Lung (tissue), 11 donors: ENCODE measurements at regions not wholly inside any gene's neighbourhood (a gene's known extent, or its start where the extent isn't known, plus 50 kb on each side); places are given as distances from the start of the nearest gene placed in this dataset.

ENCODE experiments used
- ATAC-seq: fragments of 200-7000 bp; cut with Tn5 transposase; one replicate; pipeline ENCODE4 v1.9.1; 2020; ENCODE audit warnings: moderate number of reproducible peaks; ENCODE audit not compliant: insufficient read depth, low FRiP score
- DNase-seq, 3 donors: peaks; one replicate each; pipeline ENCODE4 v3.0.0-alpha.2; 2013 to 2017
- H3K27ac ChIP-seq, 2 donors: one replicate each; pipeline ENCODE4 v1.5.1; 2013; ENCODE audit warnings: mild to moderate bottlenecking in 2 of 2, moderate library complexity in 2 of 2, control low read depth in 1 of 2, inconsistent platforms in 1 of 2, low read depth in 1 of 2, low read length in 1 of 2
- H3K27me3 ChIP-seq, 3 donors: one replicate each; pipeline ENCODE4 v1.5.1; 2013; ENCODE audit warnings: low read length in 2 of 3; ENCODE audit not compliant: control insufficient read depth in 3 of 3, insufficient read depth in 3 of 3
- H3K36me3 ChIP-seq, 4 donors: one replicate each; pipeline ENCODE4 v1.5.1; 2013; ENCODE audit warnings: low read length in 4 of 4, mild to moderate bottlenecking in 1 of 4, moderate library complexity in 1 of 4; ENCODE audit not compliant: control insufficient read depth in 4 of 4, insufficient read depth in 4 of 4
- H3K4me1 ChIP-seq, 5 donors: one replicate each; pipeline ENCODE4 v1.5.1; 2013; ENCODE audit warnings: low read length in 5 of 5, mild to moderate bottlenecking in 2 of 5, moderate library complexity in 1 of 5; ENCODE audit not compliant: control insufficient read depth in 5 of 5, insufficient read depth in 5 of 5
- H3K4me3 ChIP-seq: one replicate; pipeline ENCODE4 v1.5.1; 2013; ENCODE audit warnings: mild to moderate bottlenecking, control low read depth, moderate library complexity
- H3K9ac ChIP-seq, 2 donors: one replicate each; pipeline ENCODE4 v1.5.1; 2013; ENCODE audit warnings: low read length in 2 of 2, control low read depth in 1 of 2; ENCODE audit not compliant: insufficient read depth in 1 of 2
- H3K9me3 ChIP-seq, 4 donors: one replicate each; pipeline ENCODE4 v1.5.1; 2013; ENCODE audit warnings: low read length in 3 of 4, mild to moderate bottlenecking in 1 of 4, moderate library complexity in 1 of 4; ENCODE audit not compliant: control insufficient read depth in 4 of 4, insufficient read depth in 3 of 4
- WGBS, 2 donors: extraction: QIAGEN DNeasy Blood & Tissue Kit; methylation state at CpG; one replicate each; pipeline ENCODE4 v1.1.7; 2013; 5-methylcytosine and 5-hydroxymethylcytosine counted together
- TF ChIP-seq, protein P1 (sequence below): IDR thresholded peaks from 2 replicates; pipeline ENCODE4 v1.5.1; 2012; ENCODE audit warnings: mild to moderate bottlenecking; ENCODE audit errors: control extremely low read depth, extremely low read depth
- donor health status: control.
- donor health status: control.
- donor health status: Bipolar disorder and iron deficiency.
- donor health status: healthy.
- donor health status: DM: yes; HTN: yes; CAD: no.

DNA sequence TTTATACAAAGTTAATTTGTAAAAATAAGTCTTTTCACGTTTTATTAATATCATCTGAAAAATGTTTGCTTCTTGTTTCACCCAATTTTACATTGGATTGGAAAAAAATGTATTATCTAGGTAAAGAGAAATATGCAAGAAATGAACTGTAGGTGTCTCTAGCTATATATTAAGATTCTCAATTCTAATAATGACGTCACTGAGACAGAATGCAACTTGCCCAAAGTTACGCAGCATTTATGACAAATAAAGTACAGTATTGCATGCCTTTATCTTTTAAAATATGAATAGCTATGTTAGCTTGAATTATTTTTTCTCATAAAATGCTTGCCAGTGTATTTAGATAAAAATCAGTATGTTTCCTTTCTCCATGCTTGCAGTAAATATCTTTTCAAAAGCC is 728.8 kb downstream of the RERGL start:
- DNase-seq (no peak), ATAC-seq (no peak)
- no peak overlapping the region for H3K27ac ChIP-seq
- H3K9me3 ChIP-seq: no peaks in the 10 kb centered on the region
- 80% methylated on average over 3 of the region's 3 CpGs for WGBS, 2 donors
- H3K4me3 ChIP-seq: no peak overlapping the region
- no peaks in the 10 kb centered on the region for H3K27me3 ChIP-seq
- TF ChIP-seq, protein P1, sequence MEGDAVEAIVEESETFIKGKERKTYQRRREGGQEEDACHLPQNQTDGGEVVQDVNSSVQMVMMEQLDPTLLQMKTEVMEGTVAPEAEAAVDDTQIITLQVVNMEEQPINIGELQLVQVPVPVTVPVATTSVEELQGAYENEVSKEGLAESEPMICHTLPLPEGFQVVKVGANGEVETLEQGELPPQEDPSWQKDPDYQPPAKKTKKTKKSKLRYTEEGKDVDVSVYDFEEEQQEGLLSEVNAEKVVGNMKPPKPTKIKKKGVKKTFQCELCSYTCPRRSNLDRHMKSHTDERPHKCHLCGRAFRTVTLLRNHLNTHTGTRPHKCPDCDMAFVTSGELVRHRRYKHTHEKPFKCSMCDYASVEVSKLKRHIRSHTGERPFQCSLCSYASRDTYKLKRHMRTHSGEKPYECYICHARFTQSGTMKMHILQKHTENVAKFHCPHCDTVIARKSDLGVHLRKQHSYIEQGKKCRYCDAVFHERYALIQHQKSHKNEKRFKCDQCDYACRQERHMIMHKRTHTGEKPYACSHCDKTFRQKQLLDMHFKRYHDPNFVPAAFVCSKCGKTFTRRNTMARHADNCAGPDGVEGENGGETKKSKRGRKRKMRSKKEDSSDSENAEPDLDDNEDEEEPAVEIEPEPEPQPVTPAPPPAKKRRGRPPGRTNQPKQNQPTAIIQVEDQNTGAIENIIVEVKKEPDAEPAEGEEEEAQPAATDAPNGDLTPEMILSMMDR: no peak
- no peak overlapping the region for H3K9ac ChIP-seq
- no peaks in the 10 kb centered on the region for H3K36me3 ChIP-seq
- no peaks in the 10 kb centered on the region for H3K4me1 ChIP-seq

DNA sequence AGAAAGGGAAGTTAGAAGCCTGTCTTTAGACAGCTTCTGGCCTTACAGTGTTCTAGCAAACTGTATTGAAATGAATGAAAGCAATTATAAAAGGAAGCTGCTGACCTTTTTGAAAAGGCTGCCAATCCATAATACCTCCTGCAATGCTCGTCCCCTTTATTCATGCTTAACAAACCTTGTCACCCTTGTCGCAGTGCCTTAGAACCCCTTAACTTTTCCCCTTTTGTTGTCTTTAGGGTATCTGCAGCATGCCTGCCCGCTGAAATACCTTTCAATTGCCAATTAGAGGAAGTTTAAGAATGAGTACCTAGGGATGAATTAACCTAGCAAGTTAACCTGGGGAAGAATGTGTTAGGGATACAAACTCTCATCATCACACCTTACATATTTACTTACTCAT is 731.2 kb downstream of the RERGL start:
- 29 to 35% methylated on average over 3 of the region's 3 CpGs for WGBS, 2 donors
- ATAC-seq (no peak), DNase-seq (no peak)
- Histone ChIP-seq H3K27ac (no peak overlapping the region), H3K9me3 (no peaks in the 10 kb centered on the region), H3K27me3 (no peaks in the 10 kb centered on the region), H3K36me3 (no peaks in the 10 kb centered on the region), H3K4me1 (no peaks in the 10 kb centered on the region), H3K4me3 (no peak overlapping the region), H3K9ac (no peak overlapping the region)
- TF ChIP-seq, protein P1: no peak

DNA sequence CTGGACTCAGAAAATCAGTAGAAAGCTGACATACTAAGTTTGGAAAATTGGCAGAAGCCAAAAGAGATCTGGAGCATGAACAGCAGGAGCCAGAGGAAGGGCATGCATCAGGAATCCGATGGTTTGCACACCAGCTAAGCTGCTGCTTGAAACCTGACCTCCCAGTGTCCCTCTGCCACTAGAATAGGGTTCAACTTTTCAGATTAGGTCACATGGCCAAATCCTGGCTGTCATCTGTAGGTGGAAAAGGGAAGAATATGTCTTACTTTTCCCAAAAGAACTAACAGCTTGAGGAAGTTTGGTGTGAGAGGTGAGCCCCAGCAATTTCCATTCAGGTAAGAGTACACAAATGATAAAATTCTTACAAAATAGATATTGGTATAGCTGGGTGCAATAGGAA is 732.6 kb downstream of the RERGL start:
- no peak for DNase-seq
- no peaks in the 10 kb centered on the region for H3K9me3 ChIP-seq
- 52% methylated on average over 1 of the region's 1 CpG for WGBS, 2 donors

DNA sequence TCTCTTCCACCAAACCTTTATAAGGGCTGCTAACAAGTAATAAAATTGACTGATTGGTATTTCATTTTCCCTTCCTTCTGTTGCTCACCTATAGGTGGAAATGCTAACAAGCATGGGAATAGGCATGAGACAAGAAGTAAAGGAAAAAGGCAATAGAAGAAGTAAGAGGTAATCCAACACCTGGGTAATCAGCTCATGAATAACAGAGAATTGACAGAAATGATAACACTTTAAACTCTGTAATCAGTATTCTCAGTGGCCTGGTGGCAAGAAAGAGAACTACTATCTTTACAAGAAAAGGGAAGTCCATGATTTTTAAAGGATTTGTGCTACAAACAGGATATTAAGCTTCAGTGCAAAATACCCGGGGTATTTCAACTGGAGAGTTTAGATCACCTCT is 737.8 kb downstream of the RERGL start:
- 56 to 65% methylated on average over 1 of the region's 1 CpG for WGBS, 2 donors
- H3K27me3 ChIP-seq: no peaks in the 10 kb centered on the region
- ATAC-seq: no peak

More for the DNA sequence above, 732.6 kb downstream of the RERGL start:
- Histone ChIP-seq H3K27me3 (no peaks in the 10 kb centered on the region), H3K36me3 (no peaks in the 10 kb centered on the region), H3K4me1 (no peaks in the 10 kb centered on the region), H3K27ac (no peak overlapping the region), H3K4me3 (no peak overlapping the region), H3K9ac (no peak overlapping the region)
- TF ChIP-seq, protein P1: no peak
- ATAC-seq: no peak

More for the DNA sequence above, 737.8 kb downstream of the RERGL start:
- no peak for DNase-seq
- TF ChIP-seq, protein P1: no peak
- H3K4me3 ChIP-seq: no peak overlapping the region
- H3K36me3 ChIP-seq: no peaks in the 10 kb centered on the region
- H3K9me3 ChIP-seq: no peaks in the 10 kb centered on the region
- H3K9ac ChIP-seq: no peak overlapping the region
- no peak overlapping the region for H3K27ac ChIP-seq
- no peaks in the 10 kb centered on the region for H3K4me1 ChIP-seq
